ENCODE measurements at regions not wholly inside any gene's neighbourhood (a gene's known extent, or its start where the extent isn't known, plus 50 kb on each side); places are given as distances from the start of the nearest gene placed in this dataset.

DNA sequence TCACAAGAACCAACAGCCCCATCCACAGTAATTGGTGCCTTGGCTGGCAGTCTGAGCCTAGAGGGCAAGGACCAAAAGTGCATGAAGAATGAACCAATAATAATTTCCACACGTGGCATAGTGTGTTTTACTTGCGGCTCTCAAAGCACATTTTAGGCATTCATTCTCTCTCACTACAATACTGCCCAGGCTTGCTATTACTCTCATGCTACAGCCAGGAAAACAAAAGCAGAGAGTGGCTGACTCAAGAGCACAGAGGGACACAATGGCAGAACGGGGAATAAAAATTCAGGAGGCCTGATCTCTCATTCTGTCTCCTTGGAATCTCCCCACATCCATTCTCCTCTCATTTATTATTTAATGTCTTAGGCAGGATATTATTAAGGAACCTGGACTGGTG, 57.0 kb upstream of the NOL4 start:
- Histone ChIP-seq H3K9me3 (replicated peaks; ENCODE audit: insufficient read depth, low read length) (no peaks in the 10 kb centered on the region), H2AFZ (ENCODE audit: low read length) (no peak overlapping the region), H4K20me1 (ENCODE audit: insufficient read depth, low read length) (no peaks in the 10 kb centered on the region), H3K27ac (ENCODE audit: low read length) (no peak overlapping the region), H3K9me2 (replicated peaks; ENCODE audit: insufficient read depth, low read length) (no peaks in the 10 kb centered on the region), H3K9ac (ENCODE audit: low read length) (no peak overlapping the region), H3K4me3 (ENCODE audit: low read length) (no peak overlapping the region), H3F3A (ENCODE audit: insufficient read depth, low read length) (no peaks in the 10 kb centered on the region), H3K4me2 (ENCODE audit: low read depth, low read length) (no peak overlapping the region), H3K79me2 (ENCODE audit: low read length) (no peaks in the 10 kb centered on the region), H3K27me3 (replicated peaks; ENCODE audit: insufficient read depth, low read length) (no peaks in the 10 kb centered on the region), H3K4me1 (ENCODE audit: low read length) (no peaks in the 10 kb centered on the region), H3K36me3 (replicated peaks; ENCODE audit: insufficient read depth, low read length) (no peaks in the 10 kb centered on the region)
- TF ChIP-seq EZH2 (optimal IDR thresholded peaks at IDR 0.05; ENCODE audit: low read depth, low read length) (no peak), EZH2phosphoT487 (IDR thresholded peaks at IDR 0.05; ENCODE audit: low read length) (no peak)
- TF ChIP-seq, protein P1, sequence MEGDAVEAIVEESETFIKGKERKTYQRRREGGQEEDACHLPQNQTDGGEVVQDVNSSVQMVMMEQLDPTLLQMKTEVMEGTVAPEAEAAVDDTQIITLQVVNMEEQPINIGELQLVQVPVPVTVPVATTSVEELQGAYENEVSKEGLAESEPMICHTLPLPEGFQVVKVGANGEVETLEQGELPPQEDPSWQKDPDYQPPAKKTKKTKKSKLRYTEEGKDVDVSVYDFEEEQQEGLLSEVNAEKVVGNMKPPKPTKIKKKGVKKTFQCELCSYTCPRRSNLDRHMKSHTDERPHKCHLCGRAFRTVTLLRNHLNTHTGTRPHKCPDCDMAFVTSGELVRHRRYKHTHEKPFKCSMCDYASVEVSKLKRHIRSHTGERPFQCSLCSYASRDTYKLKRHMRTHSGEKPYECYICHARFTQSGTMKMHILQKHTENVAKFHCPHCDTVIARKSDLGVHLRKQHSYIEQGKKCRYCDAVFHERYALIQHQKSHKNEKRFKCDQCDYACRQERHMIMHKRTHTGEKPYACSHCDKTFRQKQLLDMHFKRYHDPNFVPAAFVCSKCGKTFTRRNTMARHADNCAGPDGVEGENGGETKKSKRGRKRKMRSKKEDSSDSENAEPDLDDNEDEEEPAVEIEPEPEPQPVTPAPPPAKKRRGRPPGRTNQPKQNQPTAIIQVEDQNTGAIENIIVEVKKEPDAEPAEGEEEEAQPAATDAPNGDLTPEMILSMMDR (IDR thresholded peaks at IDR 0.05; ENCODE audit: low read length) = no peak
- DNase-seq = no peak

DNA sequence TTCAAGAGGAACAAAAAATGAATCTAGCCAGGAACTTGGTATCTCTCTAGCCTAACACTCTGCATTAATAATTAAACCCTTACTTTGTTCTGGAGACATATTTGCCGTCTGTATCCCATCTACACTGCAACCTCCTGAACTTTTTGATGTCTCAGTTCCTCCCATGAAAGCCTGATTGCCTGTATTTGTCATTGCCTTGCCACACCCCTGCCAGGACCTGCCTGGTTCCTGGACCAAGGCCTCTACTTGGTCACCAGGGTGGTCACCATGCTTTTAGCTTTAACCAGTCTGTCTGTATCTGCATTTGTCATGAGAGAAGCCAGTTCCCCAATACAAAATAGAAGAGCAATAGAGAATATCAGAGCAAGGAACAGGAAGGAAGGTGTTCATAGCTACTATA, 58.8 kb upstream of the NOL4 start:
- Histone ChIP-seq H3K36me3 (replicated peaks; ENCODE audit: insufficient read depth, low read length) (no peaks in the 10 kb centered on the region), H3F3A (ENCODE audit: insufficient read depth, low read length) (no peaks in the 10 kb centered on the region), H3K9me3 (replicated peaks; ENCODE audit: insufficient read depth, low read length) (no peaks in the 10 kb centered on the region), H3K27ac (ENCODE audit: low read length) (no peak overlapping the region), H3K4me2 (ENCODE audit: low read depth, low read length) (no peak overlapping the region), H3K4me3 (ENCODE audit: low read length) (no peak overlapping the region), H3K9ac (ENCODE audit: low read length) (no peak overlapping the region), H4K20me1 (ENCODE audit: insufficient read depth, low read length) (no peaks in the 10 kb centered on the region), H3K27me3 (replicated peaks; ENCODE audit: insufficient read depth, low read length) (no peaks in the 10 kb centered on the region), H3K4me1 (ENCODE audit: low read length) (no peaks in the 10 kb centered on the region), H3K9me2 (replicated peaks; ENCODE audit: insufficient read depth, low read length) (no peaks in the 10 kb centered on the region), H3K79me2 (ENCODE audit: low read length) (no peaks in the 10 kb centered on the region), H2AFZ (ENCODE audit: low read length) (no peak overlapping the region)
- no peak for DNase-seq
- TF ChIP-seq, protein P1 (IDR thresholded peaks at IDR 0.05; ENCODE audit: low read length) = no peak
- TF ChIP-seq EZH2 (optimal IDR thresholded peaks at IDR 0.05; ENCODE audit: low read depth, low read length) (no peak), EZH2phosphoT487 (IDR thresholded peaks at IDR 0.05; ENCODE audit: low read length) (no peak)

DNA sequence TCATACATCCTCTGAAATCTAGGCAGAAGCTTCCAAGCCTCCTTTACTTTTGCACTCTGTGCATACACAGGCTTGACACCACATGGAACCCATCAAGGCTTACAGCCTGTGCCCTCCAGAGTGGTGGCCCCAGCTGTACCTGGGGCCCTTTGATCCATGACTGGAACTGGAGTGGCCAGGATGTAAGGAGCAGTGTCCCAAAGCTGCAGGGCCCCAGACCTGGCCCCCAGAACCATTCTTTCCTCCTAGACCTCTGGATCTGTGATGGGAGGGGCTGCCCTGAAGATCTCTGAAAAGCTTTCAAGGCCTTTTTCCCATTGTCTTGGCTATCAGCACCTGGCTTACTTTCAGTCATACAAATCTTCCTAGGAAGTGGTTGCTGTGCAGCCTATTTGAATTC, 63.1 kb upstream of the NOL4 start:
- H3K27ac ChIP-seq (ENCODE audit: low read length) = no peak overlapping the region
- H3K9me3 ChIP-seq (replicated peaks; ENCODE audit: insufficient read depth, low read length) = no peaks in the 10 kb centered on the region
- H3K4me1 ChIP-seq (ENCODE audit: low read length) = no peaks in the 10 kb centered on the region
- H3K36me3 ChIP-seq (replicated peaks; ENCODE audit: insufficient read depth, low read length) = no peaks in the 10 kb centered on the region
- H3F3A ChIP-seq (ENCODE audit: insufficient read depth, low read length) = no peaks in the 10 kb centered on the region
- H3K27me3 ChIP-seq (replicated peaks; ENCODE audit: insufficient read depth, low read length) = no peaks in the 10 kb centered on the region
- no peaks in the 10 kb centered on the region for H4K20me1 ChIP-seq (ENCODE audit: insufficient read depth, low read length)
- no peaks in the 10 kb centered on the region for H3K9me2 ChIP-seq (replicated peaks; ENCODE audit: insufficient read depth, low read length)
- TF ChIP-seq, protein P1 (IDR thresholded peaks at IDR 0.05; ENCODE audit: low read length) = no peak
- TF ChIP-seq EZH2phosphoT487 (IDR thresholded peaks at IDR 0.05; ENCODE audit: low read length) (no peak), EZH2 (optimal IDR thresholded peaks at IDR 0.05; ENCODE audit: low read depth, low read length) (no peak)
- DNase-seq = no peak
- H3K9ac ChIP-seq (ENCODE audit: low read length) = no peak overlapping the region
- H3K4me2 ChIP-seq (ENCODE audit: low read depth, low read length) = no peak overlapping the region
- no peak overlapping the region for H2AFZ ChIP-seq (ENCODE audit: low read length)
- no peak overlapping the region for H3K4me3 ChIP-seq (ENCODE audit: low read length)
- H3K79me2 ChIP-seq (ENCODE audit: low read length) = no peaks in the 10 kb centered on the region

Measured in MM.1S (cell line).